H1 (cell line): ENCODE measurements at regions not wholly inside any gene's neighbourhood (a gene's known extent, or its start where the extent isn't known, plus 50 kb on each side); places are given as distances from the start of the nearest gene placed in this dataset.

ENCODE experiments used
- CTCF ChIA-PET: fragments of 300-600 bp; sonication (Branson Sonifier 250); formaldehyde crosslinking; loops from one replicate; lab custom pipeline; 2021; ENCODE audit not compliant: partially characterized antibody; lab: Charles Lee
- POLR2A ChIA-PET: fragments of 300-600 bp; sonication (Branson Sonifier 250); formaldehyde crosslinking; loops from one replicate; lab custom pipeline; 2021; ENCODE audit warnings: inconsistent platforms; ENCODE audit not compliant: partially characterized antibody; lab: Charles Lee
- DNase-seq, 2 experiments: peaks; one replicate each; pipeline versions ENCODE4 v3.0.0 to v3.0.0-alpha.2; 2010 to 2022; ENCODE audit warnings: low spot score in 2 of 2, low read depth in 1 of 2, mixed read lengths in 1 of 2
- FAIRE-seq: peaks from 2 replicates; lab custom pipeline; 2011; peaks lifted over from hg19 to GRCh38; lab: Jason Lieb, UNC
- H2AFZ ChIP-seq: 2 replicates; pipeline ENCODE4 v1.8.1; 2012; ENCODE audit warnings: low read length, inconsistent platforms
- H2AK5ac ChIP-seq: 2 replicates; pipeline ENCODE4 v1.6.1; 2013; ENCODE audit warnings: low read depth, low read length
- H2BK120ac ChIP-seq: replicated peaks from 2 replicates; pipeline ENCODE3; 2013; ENCODE audit warnings: low read depth, low read length, inconsistent platforms
- H2BK12ac ChIP-seq: 2 replicates; pipeline ENCODE4 v1.6.1; 2013; ENCODE audit warnings: low read depth, low read length
- H2BK15ac ChIP-seq: 2 replicates; pipeline ENCODE4 v1.6.1; 2013; ENCODE audit warnings: low read length
- H2BK20ac ChIP-seq: 2 replicates; pipeline ENCODE4 v1.6.1; 2013; ENCODE audit warnings: low read length
- H2BK5ac ChIP-seq: 2 replicates; pipeline ENCODE4 v1.6.1; 2013; ENCODE audit warnings: low read depth, low read length
- H3K14ac ChIP-seq: 2 replicates; pipeline ENCODE4 v1.6.1; 2013; ENCODE audit warnings: inconsistent platforms; ENCODE audit not compliant: insufficient read length
- H3K18ac ChIP-seq: 2 replicates; pipeline ENCODE4 v1.6.1; 2013; ENCODE audit warnings: low read length; ENCODE audit errors: extremely low read depth
- H3K23ac ChIP-seq: 2 replicates; pipeline ENCODE4 v1.6.1; 2013; ENCODE audit warnings: inconsistent platforms; ENCODE audit not compliant: insufficient read length
- H3K23me2 ChIP-seq: 2 replicates; pipeline ENCODE4 v1.6.1; 2013; ENCODE audit warnings: low read depth, low read length
- H3K27ac ChIP-seq: 2 replicates; pipeline ENCODE4 v1.6.1; 2011; ENCODE audit warnings: low read depth, low read length, inconsistent platforms
- H3K27me3 ChIP-seq, 4 experiments: replicated peaks in 1 of 4; 1 replicate in 1 of 4; 2 replicates in 3 of 4; pipeline versions ENCODE4 v1.6.1 to v1.8.1; 2011 to 2013; ENCODE audit warnings: low read length in 3 of 4, mild to moderate bottlenecking in 3 of 4, inconsistent platforms in 2 of 4, mixed read lengths in 2 of 4, moderate library complexity in 1 of 4; ENCODE audit not compliant: control insufficient read depth in 3 of 4, insufficient read depth in 3 of 4; ENCODE audit errors: extremely low read depth in 1 of 4
- H3K36me3 ChIP-seq, 4 experiments: 2 replicates each; pipeline versions ENCODE4 v1.6.1 to v1.8.1; 2011 to 2013; ENCODE audit warnings: mild to moderate bottlenecking in 4 of 4, low read length in 3 of 4, moderate library complexity in 2 of 4, control low read depth in 1 of 4, inconsistent platforms in 1 of 4; ENCODE audit not compliant: insufficient read depth in 4 of 4, control insufficient read depth in 2 of 4
- H3K4ac ChIP-seq: replicated peaks from 2 replicates; pipeline ENCODE3; 2013; ENCODE audit warnings: low read length, low read depth, mixed read lengths, inconsistent platforms; ENCODE audit not compliant: insufficient read length
- H3K4me1 ChIP-seq, 4 experiments: replicated peaks in 1 of 4; 1 replicate in 1 of 4; 2 replicates in 3 of 4; pipeline versions ENCODE4 v1.6.1 to v1.8.1; 2011 to 2013; ENCODE audit warnings: low read length in 3 of 4, inconsistent platforms in 2 of 4, mixed read lengths in 1 of 4; ENCODE audit not compliant: insufficient read depth in 4 of 4, control insufficient read depth in 3 of 4
- H3K4me2 ChIP-seq, 2 experiments: 2 replicates each; pipeline versions ENCODE4 v1.6.1 to v1.8.1; 2011 to 2013; ENCODE audit warnings: low read depth in 2 of 2, low read length in 2 of 2, control low read depth in 1 of 2, inconsistent platforms in 1 of 2, mild to moderate bottlenecking in 1 of 2; ENCODE audit not compliant: insufficient read depth in 1 of 2
- H3K4me3 ChIP-seq, 4 experiments: fragments of 200-600, 300-600 bp in 1 of 4; sonication (generic), shearing (Covaris generic), sonication (Bioruptor Twin) in 1 of 4; 2 replicates each; pipeline versions ENCODE4 v1.5.1 to v1.8.1; 2011 to 2016; ENCODE audit warnings: low read length in 4 of 4, low read depth in 3 of 4, control low read depth in 2 of 4, inconsistent platforms in 2 of 4, mild to moderate bottlenecking in 2 of 4, mixed read lengths in 1 of 4, moderate library complexity in 1 of 4; ENCODE audit not compliant: insufficient read depth in 2 of 4; ENCODE audit errors: extremely low read depth in 1 of 4
- H3K56ac ChIP-seq: replicated peaks from 2 replicates; pipeline ENCODE3; 2013; ENCODE audit warnings: low read depth, mild to moderate bottlenecking, mixed read lengths, low read length, inconsistent platforms; ENCODE audit not compliant: insufficient read length
- H3K79me1 ChIP-seq: 2 replicates; pipeline ENCODE4 v1.6.1; 2013; ENCODE audit warnings: low read depth, low read length, control low read depth
- H3K79me2 ChIP-seq, 2 experiments: 2 replicates each; pipeline versions ENCODE4 v1.6.1 to v1.8.1; 2012 to 2013; ENCODE audit warnings: low read length in 2 of 2, mild to moderate bottlenecking in 2 of 2, inconsistent platforms in 1 of 2; ENCODE audit not compliant: insufficient read depth in 2 of 2, control insufficient read depth in 1 of 2
- H3K9ac ChIP-seq, 4 experiments: replicated peaks in 1 of 4; 1 replicate in 1 of 4; 2 replicates in 3 of 4; pipeline versions ENCODE4 v1.6.1 to v1.8.1; 2011 to 2013; ENCODE audit warnings: low read depth in 3 of 4, low read length in 3 of 4, control low read depth in 2 of 4, mild to moderate bottlenecking in 2 of 4, moderate library complexity in 2 of 4, inconsistent platforms in 1 of 4; ENCODE audit errors: extremely low read depth in 1 of 4
- H3K9me3 ChIP-seq, 2 experiments: 2 replicates each; pipeline versions ENCODE4 v1.6.1 to v1.8.1; 2012 to 2013; ENCODE audit warnings: mild to moderate bottlenecking in 2 of 2, moderate library complexity in 2 of 2, control low read depth in 1 of 2, inconsistent platforms in 1 of 2, low read depth in 1 of 2, low read length in 1 of 2, mixed read lengths in 1 of 2; ENCODE audit not compliant: insufficient read depth in 2 of 2
- H4K20me1 ChIP-seq, 2 experiments: replicated peaks in 1 of 2; 2 replicates each; pipeline versions ENCODE3 to v1.8.1; 2011 to 2013; ENCODE audit warnings: inconsistent platforms in 2 of 2, low read length in 2 of 2, mild to moderate bottlenecking in 1 of 2; ENCODE audit not compliant: insufficient read depth in 2 of 2, control insufficient read depth in 1 of 2
- H4K5ac ChIP-seq: 2 replicates; pipeline ENCODE4 v1.6.1; 2013; ENCODE audit warnings: low read length, low read depth, mixed read lengths, inconsistent platforms; ENCODE audit not compliant: insufficient read length
- H4K8ac ChIP-seq: 2 replicates; pipeline ENCODE4 v1.8.0; 2013; ENCODE audit warnings: mild to moderate bottlenecking, moderate library complexity, low read length, inconsistent platforms; ENCODE audit not compliant: insufficient read depth; ENCODE audit errors: extremely low read depth
- H4K91ac ChIP-seq: replicated peaks from 2 replicates; pipeline ENCODE3; 2013; ENCODE audit warnings: low read length, mixed read lengths, inconsistent platforms; ENCODE audit not compliant: insufficient read length
- CHD1 ChIP-seq: IDR thresholded peaks from 2 replicates; pipeline ENCODE4 v1.6.1; 2012; ENCODE audit warnings: low read depth, low read length, improper control_type of control experiment
- CHD2 ChIP-seq: IDR thresholded peaks from 2 replicates; pipeline ENCODE4 v1.6.1; 2012; ENCODE audit warnings: low read length, improper control_type of control experiment
- KDM4A ChIP-seq: IDR thresholded peaks from one replicate; pipeline ENCODE4 v1.7.1; 2012; ENCODE audit warnings: low read depth, mild to moderate bottlenecking, moderate library complexity, low read length, inconsistent platforms; ENCODE audit not compliant: severe bottlenecking
- PHF8 ChIP-seq: fragments of 200-600 bp; sonication (generic); conservative IDR thresholded peaks from 2 replicates; pipeline ENCODE4 v1.7.1; 2012; ENCODE audit warnings: low read depth, mild to moderate bottlenecking, inconsistent platforms, low read length, moderate library complexity
- RAD21 ChIP-seq, 2 experiments: IDR thresholded peaks in 1 of 2; conservative IDR thresholded peaks in 1 of 2; 2 replicates each; pipeline ENCODE4 v1.6.1; 2011; ENCODE audit warnings: low read depth in 2 of 2, low read length in 2 of 2, improper control_type of control experiment in 1 of 2, inconsistent platforms in 1 of 2, mild to moderate bottlenecking in 1 of 2, moderate library complexity in 1 of 2
- RFX5 ChIP-seq: IDR thresholded peaks from 2 replicates; pipeline ENCODE4 v1.6.1; 2011; ENCODE audit warnings: low read depth, low read length, improper control_type of control experiment, borderline replicate concordance
- RNF2 ChIP-seq: fragments of 200-900, 300-1000 bp; sonication (generic); IDR thresholded peaks from 2 replicates; pipeline ENCODE4 v1.7.1; 2016; ENCODE audit warnings: borderline replicate concordance, low read depth, mild to moderate bottlenecking, antibody characterized with exemption, low read length; ENCODE audit not compliant: poor library complexity, severe bottlenecking; ENCODE audit errors: missing control alignments
- RXRA ChIP-seq: IDR thresholded peaks from 2 replicates; pipeline ENCODE4 v1.6.1; 2011; ENCODE audit warnings: low read depth, mild to moderate bottlenecking, low read length, moderate library complexity; ENCODE audit not compliant: insufficient read depth
- YY1 ChIP-seq: IDR thresholded peaks from 2 replicates; pipeline ENCODE4 v1.6.1; 2011; ENCODE audit warnings: low read depth, mild to moderate bottlenecking, low read length
- WGBS, 2 experiments: shearing (Covaris generic) in 1 of 2; methylation state at CpG; one replicate each; pipeline versions ENCODE4 v1.1.6 to v1.1.7; 2013 to 2015; ENCODE audit warnings: low lambda C conversion rate in 2 of 2, mixed read lengths in 2 of 2, inconsistent platforms in 1 of 2, low coverage in 1 of 2, missing lambda C conversion rate in 1 of 2; ENCODE audit not compliant: insufficient replicate concordance in 2 of 2, insufficient coverage in 1 of 2, insufficient read length in 1 of 2; ENCODE audit errors: extremely low coverage in 1 of 2, missing lambda C conversion rate in 1 of 2; 5-methylcytosine and 5-hydroxymethylcytosine counted together
- TF ChIP-seq, protein P1 (sequence below): IDR thresholded peaks from 2 replicates; pipeline ENCODE4 v1.6.1; 2011; ENCODE audit warnings: low read length, improper control_type of control experiment
- TF ChIP-seq, protein P2 (sequence below): IDR thresholded peaks from 2 replicates; pipeline ENCODE4 v1.6.1; 2012; ENCODE audit warnings: inconsistent platforms

DNA sequence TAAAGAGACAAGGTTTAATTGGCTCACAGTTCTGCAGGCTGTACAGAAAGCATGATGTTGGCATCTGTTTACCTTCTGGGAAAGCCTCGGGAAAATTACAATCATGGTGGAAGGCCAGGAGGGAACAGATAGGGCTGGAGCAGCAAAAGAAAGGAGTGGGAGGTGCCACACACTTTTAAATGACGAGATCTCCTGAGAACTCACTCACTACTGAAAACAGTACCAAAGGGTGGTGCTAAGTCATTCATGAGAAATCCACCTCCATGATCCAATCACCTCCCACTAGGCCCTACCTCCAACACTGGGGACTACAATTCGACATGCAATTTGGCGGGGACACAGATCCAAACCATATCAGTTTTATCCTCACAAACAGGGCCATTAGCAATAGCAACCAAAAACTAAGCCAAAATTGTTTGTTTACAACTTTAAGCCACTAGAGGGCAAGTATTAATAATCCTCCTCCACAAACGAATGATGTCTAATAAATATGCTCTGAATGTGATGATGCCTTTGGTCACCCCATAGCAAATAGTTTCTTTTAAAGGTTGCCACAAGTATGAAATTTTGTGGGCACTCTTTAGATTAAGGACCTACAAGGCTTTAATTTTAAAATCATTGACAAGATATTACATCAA is 129.2 kb upstream of the NRBF2 start:
- Histone ChIP-seq H3K36me3 (no peaks in the 10 kb centered on the region), H2BK15ac (no peak overlapping the region), H2AFZ (peak overlapping the region; percentile 97), H2BK5ac (no peak overlapping the region), H4K5ac (no peak overlapping the region), H3K27ac (no peak overlapping the region), H3K4me2 (no peak overlapping the region), H3K18ac (no peak overlapping the region), H3K14ac (no peak overlapping the region), H3K23me2 (no peaks in the 10 kb centered on the region), H3K4me3 (no peak overlapping the region), H3K9me3 (no peaks in the 10 kb centered on the region), H3K9ac (no peak overlapping the region), H3K27me3 (no peaks in the 10 kb centered on the region), H2BK12ac (no peak overlapping the region), H3K56ac (no peak overlapping the region), H4K91ac (no peak overlapping the region), H3K4ac (no peak overlapping the region), H3K79me2 (no peaks in the 10 kb centered on the region), H3K79me1 (no peaks in the 10 kb centered on the region), H2BK20ac (no peak overlapping the region), H2BK120ac (no peak overlapping the region), H4K20me1 (no peaks in the 10 kb centered on the region), H2AK5ac (no peak overlapping the region), H4K8ac (no peak overlapping the region), H3K4me1 (no peaks in the 10 kb centered on the region), H3K23ac (no peak overlapping the region)
- CTCF ChIA-PET: interaction anchor here (0.8 to 2.0 kb wide), 3 partner anchors 14 to 152 kb away, joined by 4 to 6 read pairs (median 5); no protein-coding TSS in a partner anchor
- WGBS, 2 experiments: 70% methylated on average over 5 of the region's 5 CpGs; no CpG with 5 or more reads in 1 of the 2 experiments
- POLR2A ChIA-PET: no interaction called here
- FAIRE-seq (no peak), DNase-seq (no peak)
- TF ChIP-seq, protein P1, sequence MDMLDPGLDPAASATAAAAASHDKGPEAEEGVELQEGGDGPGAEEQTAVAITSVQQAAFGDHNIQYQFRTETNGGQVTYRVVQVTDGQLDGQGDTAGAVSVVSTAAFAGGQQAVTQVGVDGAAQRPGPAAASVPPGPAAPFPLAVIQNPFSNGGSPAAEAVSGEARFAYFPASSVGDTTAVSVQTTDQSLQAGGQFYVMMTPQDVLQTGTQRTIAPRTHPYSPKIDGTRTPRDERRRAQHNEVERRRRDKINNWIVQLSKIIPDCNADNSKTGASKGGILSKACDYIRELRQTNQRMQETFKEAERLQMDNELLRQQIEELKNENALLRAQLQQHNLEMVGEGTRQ: no peak
- TF ChIP-seq RNF2 (no peak), CHD1 (no peak), YY1 (no peak), RXRA (no peak), RAD21 (IDR thresholded peaks at IDR 0.05 in 1 of 2, conservative IDR thresholded peaks at IDR 0.05 in 1 of 2; ENCODE audit: low read depth in 2 of 2, low read length in 2 of 2) (peak in 1 of 2 experiments; percentile 19; a peak in 2 of 4 replicates), KDM4A (no peak), CHD2 (no peak), RFX5 (no peak), PHF8 (no peak)
- TF ChIP-seq, protein P2, sequence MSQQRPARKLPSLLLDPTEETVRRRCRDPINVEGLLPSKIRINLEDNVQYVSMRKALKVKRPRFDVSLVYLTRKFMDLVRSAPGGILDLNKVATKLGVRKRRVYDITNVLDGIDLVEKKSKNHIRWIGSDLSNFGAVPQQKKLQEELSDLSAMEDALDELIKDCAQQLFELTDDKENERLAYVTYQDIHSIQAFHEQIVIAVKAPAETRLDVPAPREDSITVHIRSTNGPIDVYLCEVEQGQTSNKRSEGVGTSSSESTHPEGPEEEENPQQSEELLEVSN: no peak
